ENCODE measurements at regions not wholly inside any gene's neighbourhood (a gene's known extent, or its start where the extent isn't known, plus 50 kb on each side); places are given as distances from the start of the nearest gene placed in this dataset.

- no peaks in the 10 kb centered on the region for H3K9me3 ChIP-seq (ENCODE audit: control insufficient read depth, insufficient read depth, low read depth, low read length)
- H3K27me3 ChIP-seq (ENCODE audit: control insufficient read depth, insufficient read depth, low read length), result no peaks in the 10 kb centered on the region
- no peak overlapping the region for H2AFZ ChIP-seq (ENCODE audit: low read length)
- no peaks in the 10 kb centered on the region for H3K79me2 ChIP-seq (ENCODE audit: control insufficient read depth, insufficient read depth, low read length)
- H3K9ac ChIP-seq (ENCODE audit: insufficient read depth, low read length), result no peak overlapping the region
- H3K27ac ChIP-seq (ENCODE audit: insufficient read depth, low read length), result peak overlapping the region; percentile 58
- no peak for TF ChIP-seq CTCF (conservative IDR thresholded peaks at IDR 0.05 in 1 of 2, IDR thresholded peaks at IDR 0.05 in 1 of 2; ENCODE audit: low read depth in 1 of 2, low read length in 2 of 2)
- no peak for TF ChIP-seq EZH2 (IDR thresholded peaks at IDR 0.05; ENCODE audit: low read length, missing control alignments)
- H4K20me1 ChIP-seq (ENCODE audit: control insufficient read depth, extremely low read depth, insufficient read depth, low read length), result no peaks in the 10 kb centered on the region
- DNase-seq (ENCODE audit: low read depth in 2 of 2), result peak; percentile 75 to 87
- H3K4me2 ChIP-seq (ENCODE audit: extremely low read depth, insufficient read depth, low read length), result peak overlapping the region; percentile 58
- no peaks in the 10 kb centered on the region for H3K36me3 ChIP-seq (ENCODE audit: control insufficient read depth, insufficient read depth, low read length)
- no peak overlapping the region for H3K4me3 ChIP-seq (replicated peaks in 1 of 4; ENCODE audit: control extremely low read depth in 1 of 4, insufficient read depth in 1 of 4, low read depth in 3 of 4, low read length in 4 of 4)
- peaks cover 3% of the 10 kb centered on the region for H3K4me1 ChIP-seq (ENCODE audit: control insufficient read depth, extremely low read depth, insufficient read depth, low read length)
Measured at GRCh38 chr2:145652571-145653545, 1132.9 kb upstream of the ZEB2 start.

GRCh38 chr2:145652036-145652435 lies 1132.1 kb upstream of the ZEB2 start:
- H3K36me3 ChIP-seq (ENCODE audit: control insufficient read depth, insufficient read depth, low read length), result no peaks in the 10 kb centered on the region
- DNase-seq (ENCODE audit: low read depth in 2 of 2), result peak in 1 of 2 donors; percentile 74
- no peaks in the 10 kb centered on the region for H3K27me3 ChIP-seq (ENCODE audit: control insufficient read depth, insufficient read depth, low read length)
- peaks cover 3% of the 10 kb centered on the region for H3K4me1 ChIP-seq (ENCODE audit: control insufficient read depth, extremely low read depth, insufficient read depth, low read length)
- H3K4me3 ChIP-seq (replicated peaks in 1 of 4; ENCODE audit: control extremely low read depth in 1 of 4, insufficient read depth in 1 of 4, low read depth in 3 of 4, low read length in 4 of 4), result no peak overlapping the region
- no peaks in the 10 kb centered on the region for H3K79me2 ChIP-seq (ENCODE audit: control insufficient read depth, insufficient read depth, low read length)
- H3K9me3 ChIP-seq (ENCODE audit: control insufficient read depth, insufficient read depth, low read depth, low read length), result no peaks in the 10 kb centered on the region
- no peak overlapping the region for H2AFZ ChIP-seq (ENCODE audit: low read length)
- no peak overlapping the region for H3K9ac ChIP-seq (ENCODE audit: insufficient read depth, low read length)
- no peak overlapping the region for H3K27ac ChIP-seq (ENCODE audit: insufficient read depth, low read length)
- TF ChIP-seq EZH2 (IDR thresholded peaks at IDR 0.05; ENCODE audit: low read length, missing control alignments), result no peak
- H4K20me1 ChIP-seq (ENCODE audit: control insufficient read depth, extremely low read depth, insufficient read depth, low read length), result no peaks in the 10 kb centered on the region
- no peak overlapping the region for H3K4me2 ChIP-seq (ENCODE audit: extremely low read depth, insufficient read depth, low read length)

- H3K36me3 ChIP-seq (ENCODE audit: control insufficient read depth, insufficient read depth, low read length), result no peaks in the 10 kb centered on the region
- H3K9me3 ChIP-seq (ENCODE audit: control insufficient read depth, insufficient read depth, low read depth, low read length), result no peaks in the 10 kb centered on the region
- no peak overlapping the region for H3K9ac ChIP-seq (ENCODE audit: insufficient read depth, low read length)
- DNase-seq (ENCODE audit: low read depth in 2 of 2), result no peak
- H3K4me2 ChIP-seq (ENCODE audit: extremely low read depth, insufficient read depth, low read length), result no peak overlapping the region
- no peaks in the 10 kb centered on the region for H3K27me3 ChIP-seq (ENCODE audit: control insufficient read depth, insufficient read depth, low read length)
- H3K4me3 ChIP-seq (replicated peaks in 1 of 4; ENCODE audit: control extremely low read depth in 1 of 4, insufficient read depth in 1 of 4, low read depth in 3 of 4, low read length in 4 of 4), result no peak overlapping the region
- TF ChIP-seq EZH2 (IDR thresholded peaks at IDR 0.05; ENCODE audit: low read length, missing control alignments) (no peak), CTCF (conservative IDR thresholded peaks at IDR 0.05 in 1 of 2, IDR thresholded peaks at IDR 0.05 in 1 of 2; ENCODE audit: low read depth in 1 of 2, low read length in 2 of 2) (no peak)
- H4K20me1 ChIP-seq (ENCODE audit: control insufficient read depth, extremely low read depth, insufficient read depth, low read length), result no peaks in the 10 kb centered on the region
- peaks cover 3% of the 10 kb centered on the region for H3K4me1 ChIP-seq (ENCODE audit: control insufficient read depth, extremely low read depth, insufficient read depth, low read length)
- no peaks in the 10 kb centered on the region for H3K79me2 ChIP-seq (ENCODE audit: control insufficient read depth, insufficient read depth, low read length)
- H2AFZ ChIP-seq (ENCODE audit: low read length), result no peak overlapping the region
- no peak overlapping the region for H3K27ac ChIP-seq (ENCODE audit: insufficient read depth, low read length)
Measured at GRCh38 chr2:145650226-145650625, 1130.3 kb upstream of the ZEB2 start.

All from fibroblast of lung (primary cell).